ENCODE measurements at regions not wholly inside any gene's neighbourhood (a gene's known extent, or its start where the extent isn't known, plus 50 kb on each side); places are given as distances from the start of the nearest gene placed in this dataset.

GRCh38 chr22:49450498-49450897 is 377.2 kb downstream of the BRD1 start:
- DNase-seq (ENCODE audit: low read depth): no peak
- H3K27me3 ChIP-seq (ENCODE audit: control insufficient read depth, insufficient read depth, low read length): no peaks in the 10 kb centered on the region
- POLR2A ChIA-PET: no interaction called here
- CTCF ChIA-PET: no interaction called here
- no peaks in the 10 kb centered on the region for H3K36me3 ChIP-seq (ENCODE audit: control insufficient read depth, insufficient read depth, low read length)
- H3K4me3 ChIP-seq (ENCODE audit: low read depth, low read length): no peak overlapping the region
- TF ChIP-seq CTCF (IDR thresholded peaks at IDR 0.05; ENCODE audit: insufficient read depth, low read depth, low read length): no peak

- no peak overlapping the region for H3K4me3 ChIP-seq (ENCODE audit: low read depth, low read length)
- no peak for DNase-seq (ENCODE audit: low read depth)
- POLR2A ChIA-PET: no interaction called here
These were observed 377.7 kb downstream of the BRD1 start for GRCh38 chr22:49449811-49450446.

GRCh38 chr22:49449377-49449776 is 378.3 kb downstream of the BRD1 start:
- Histone ChIP-seq H3K27me3 (ENCODE audit: control insufficient read depth, insufficient read depth, low read length) (no peaks in the 10 kb centered on the region), H3K4me3 (ENCODE audit: low read depth, low read length) (no peak overlapping the region), H3K36me3 (ENCODE audit: control insufficient read depth, insufficient read depth, low read length) (no peaks in the 10 kb centered on the region)
- no peak for TF ChIP-seq CTCF (IDR thresholded peaks at IDR 0.05; ENCODE audit: insufficient read depth, low read depth, low read length)
- DNase-seq (ENCODE audit: low read depth): no peak
- POLR2A ChIA-PET: no interaction called here
- CTCF ChIA-PET: no interaction called here

More at GRCh38 chr22:49449811-49450446, 377.7 kb downstream of the BRD1 start:
- CTCF ChIA-PET: no interaction called here
- H3K36me3 ChIP-seq (ENCODE audit: control insufficient read depth, insufficient read depth, low read length): no peaks in the 10 kb centered on the region
- TF ChIP-seq CTCF (IDR thresholded peaks at IDR 0.05; ENCODE audit: insufficient read depth, low read depth, low read length): no peak
- H3K27me3 ChIP-seq (ENCODE audit: control insufficient read depth, insufficient read depth, low read length): no peaks in the 10 kb centered on the region

GRCh38 chr22:49448526-49448925 is 379.1 kb downstream of the BRD1 start:
- ChIA-PET POLR2A (no interaction called here), CTCF (no interaction called here)
- H3K36me3 ChIP-seq (ENCODE audit: control insufficient read depth, insufficient read depth, low read length): no peaks in the 10 kb centered on the region
- DNase-seq (ENCODE audit: low read depth): no peak
- no peak overlapping the region for H3K4me3 ChIP-seq (ENCODE audit: low read depth, low read length)
- TF ChIP-seq CTCF (IDR thresholded peaks at IDR 0.05; ENCODE audit: insufficient read depth, low read depth, low read length): no peak
- no peaks in the 10 kb centered on the region for H3K27me3 ChIP-seq (ENCODE audit: control insufficient read depth, insufficient read depth, low read length)

GRCh38 chr22:49447837-49448236 is 379.8 kb downstream of the BRD1 start:
- H3K4me3 ChIP-seq (ENCODE audit: low read depth, low read length): no peak overlapping the region
- DNase-seq (ENCODE audit: low read depth): no peak
- TF ChIP-seq CTCF (IDR thresholded peaks at IDR 0.05; ENCODE audit: insufficient read depth, low read depth, low read length): no peak
- CTCF ChIA-PET: no interaction called here
- POLR2A ChIA-PET: no interaction called here
- no peaks in the 10 kb centered on the region for H3K27me3 ChIP-seq (ENCODE audit: control insufficient read depth, insufficient read depth, low read length)
- no peaks in the 10 kb centered on the region for H3K36me3 ChIP-seq (ENCODE audit: control insufficient read depth, insufficient read depth, low read length)

Data from BJ (cell line).